ENCODE measurements at regions not wholly inside any gene's neighbourhood (a gene's known extent, or its start where the extent isn't known, plus 50 kb on each side); places are given as distances from the start of the nearest gene placed in this dataset.
A peak's percentile ranks its signal among the peaks of the same experiment; 100 is the strongest.

DNA sequence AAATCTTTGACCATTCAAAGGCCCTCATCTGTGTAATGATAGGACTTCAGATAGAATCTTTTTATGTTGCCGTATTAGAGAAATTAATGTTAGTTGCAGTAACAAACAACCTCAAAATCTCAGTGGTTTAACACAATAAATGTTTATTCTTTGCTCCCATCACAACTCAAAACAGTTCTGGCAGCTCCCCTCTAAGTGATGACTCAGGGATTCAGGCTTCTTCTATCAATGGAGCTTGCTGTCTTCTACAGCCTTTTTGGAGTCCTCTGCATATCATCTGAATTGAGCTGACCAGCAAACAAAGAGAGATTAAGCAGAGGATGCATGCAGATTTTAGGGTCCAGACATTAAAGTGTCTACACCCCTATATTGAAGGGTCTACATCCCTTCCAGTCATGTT is 59.1 kb upstream of the RAB3GAP2 start:
- 88% methylated on average over 1 of the region's 1 CpG for WGBS
- Histone ChIP-seq H3K27ac (ENCODE audit: low read length) (no peak overlapping the region), H3K4me3 (ENCODE audit: low read length) (no peak overlapping the region), H3K4me1 (ENCODE audit: control insufficient read depth, insufficient read depth, low read length) (no peaks in the 10 kb centered on the region), H3K9me3 (ENCODE audit: control insufficient read depth, low read length) (no peaks in the 10 kb centered on the region), H3K27me3 (ENCODE audit: control insufficient read depth, insufficient read depth) (no peaks in the 10 kb centered on the region)
- no peak for ATAC-seq
- DNase-seq = no peak
- intact Hi-C loops (cut with DNase I) = no loop called here

DNA sequence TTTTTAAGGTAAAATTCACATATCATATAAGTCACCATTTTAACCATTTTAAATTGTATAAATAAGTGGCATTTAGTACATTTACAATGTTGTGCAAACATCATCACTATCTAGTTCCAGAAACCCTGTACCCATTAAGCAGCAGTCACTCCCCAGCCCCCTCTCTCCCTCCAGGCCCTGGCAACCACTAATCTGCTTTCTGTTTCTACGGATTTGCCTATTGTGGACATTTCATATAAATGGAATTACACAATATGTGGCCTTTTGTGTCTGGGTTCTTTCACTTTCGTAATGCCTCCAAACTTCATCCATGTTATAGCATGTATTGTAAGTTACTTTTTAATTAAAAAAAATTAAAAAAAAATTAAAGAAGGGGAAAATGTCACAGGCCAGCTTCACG is 58.0 kb upstream of the RAB3GAP2 start:
- Histone ChIP-seq H3K9me3 (ENCODE audit: control insufficient read depth, low read length) (no peaks in the 10 kb centered on the region), H3K4me1 (ENCODE audit: control insufficient read depth, insufficient read depth, low read length) (no peaks in the 10 kb centered on the region), H3K27ac (ENCODE audit: low read length) (no peak overlapping the region), H3K4me3 (ENCODE audit: low read length) (no peak overlapping the region), H3K27me3 (ENCODE audit: control insufficient read depth, insufficient read depth) (no peaks in the 10 kb centered on the region)
- intact Hi-C loops (cut with DNase I) = no loop called here
- ATAC-seq (peak in 1 of 2 donors; percentile 47), DNase-seq (no peak)
- 65% methylated on average over 3 of the region's 3 CpGs for WGBS

GRCh38 chr1:220327106-220327505 is 54.9 kb upstream of the RAB3GAP2 start:
- no peak for DNase-seq
- H3K27ac ChIP-seq (ENCODE audit: low read length) = no peak overlapping the region
- intact Hi-C loops (cut with DNase I) = no loop called here
- H3K4me1 ChIP-seq (ENCODE audit: control insufficient read depth, insufficient read depth, low read length) = no peaks in the 10 kb centered on the region
- WGBS = 78% methylated on average over 6 of the region's 6 CpGs
- H3K9me3 ChIP-seq (ENCODE audit: control insufficient read depth, low read length) = no peaks in the 10 kb centered on the region
- no peak for ATAC-seq
- no peak overlapping the region for H3K4me3 ChIP-seq (ENCODE audit: low read length)
- H3K27me3 ChIP-seq (ENCODE audit: control insufficient read depth, insufficient read depth) = no peaks in the 10 kb centered on the region

DNA sequence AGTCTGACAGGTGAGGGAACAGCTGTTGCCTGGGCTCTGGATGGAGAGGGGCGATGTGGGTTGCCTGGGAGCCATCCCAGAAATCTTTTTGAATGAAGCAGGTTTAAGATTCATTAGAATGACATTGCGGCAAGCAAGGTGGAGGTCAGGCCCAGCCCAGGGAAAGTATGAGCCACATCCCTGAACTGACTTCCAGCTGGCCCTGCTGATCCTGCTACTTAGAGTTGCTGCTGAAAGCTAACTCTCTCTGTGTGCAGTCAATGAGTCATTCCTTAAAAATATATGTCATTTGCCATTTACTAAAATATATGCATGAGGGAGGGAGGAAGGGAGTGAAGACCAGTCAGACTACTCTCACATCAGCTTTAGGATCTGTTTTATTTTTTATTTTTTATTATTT is 54.3 kb upstream of the RAB3GAP2 start:
- WGBS = 97% methylated on average over 2 of the region's 2 CpGs

GRCh38 chr1:220325306-220325995 is 53.2 kb upstream of the RAB3GAP2 start:
- H3K4me1 ChIP-seq (ENCODE audit: control insufficient read depth, insufficient read depth, low read length) = no peaks in the 10 kb centered on the region
- H3K27ac ChIP-seq (ENCODE audit: low read length) = no peak overlapping the region
- H3K9me3 ChIP-seq (ENCODE audit: control insufficient read depth, low read length) = no peaks in the 10 kb centered on the region
- intact Hi-C loops (cut with DNase I) = no loop called here
- DNase-seq (no peak), ATAC-seq (no peak)
- H3K4me3 ChIP-seq (ENCODE audit: low read length) = no peak overlapping the region
- WGBS = 83% methylated on average over 4 of the region's 4 CpGs
- no peaks in the 10 kb centered on the region for H3K27me3 ChIP-seq (ENCODE audit: control insufficient read depth, insufficient read depth)

More for the DNA sequence above, 54.3 kb upstream of the RAB3GAP2 start:
- H3K9me3 ChIP-seq (ENCODE audit: control insufficient read depth, low read length) = no peaks in the 10 kb centered on the region
- H3K4me3 ChIP-seq (ENCODE audit: low read length) = no peak overlapping the region
- H3K27ac ChIP-seq (ENCODE audit: low read length) = no peak overlapping the region
- ATAC-seq (no peak), DNase-seq (no peak)
- H3K27me3 ChIP-seq (ENCODE audit: control insufficient read depth, insufficient read depth) = no peaks in the 10 kb centered on the region
- intact Hi-C loops (cut with DNase I) = no loop called here
- no peaks in the 10 kb centered on the region for H3K4me1 ChIP-seq (ENCODE audit: control insufficient read depth, insufficient read depth, low read length)

DNA sequence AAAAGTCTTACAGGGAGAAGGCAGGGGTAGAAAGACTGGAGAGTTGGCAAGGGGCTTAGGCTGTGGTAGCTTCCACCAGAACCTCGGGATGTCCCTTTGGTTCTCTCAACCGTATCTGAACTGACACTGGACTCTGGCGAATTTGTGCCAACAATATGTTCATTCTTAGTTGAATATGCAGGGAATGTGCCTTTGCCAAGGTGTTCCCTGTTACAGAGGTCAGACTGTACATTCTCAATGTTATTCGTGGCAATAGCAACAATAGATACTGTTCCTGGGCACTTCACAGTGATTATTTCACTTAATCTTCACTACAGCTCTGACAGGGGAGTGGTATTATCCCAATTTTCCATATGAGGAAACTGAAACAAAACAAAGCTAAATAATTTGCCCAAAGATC is 51.5 kb upstream of the RAB3GAP2 start:
- H3K27ac ChIP-seq (ENCODE audit: low read length) = no peak overlapping the region
- ATAC-seq (no peak), DNase-seq (no peak)
- intact Hi-C loops (cut with DNase I) = no loop called here
- no peaks in the 10 kb centered on the region for H3K9me3 ChIP-seq (ENCODE audit: control insufficient read depth, low read length)
- H3K4me1 ChIP-seq (ENCODE audit: control insufficient read depth, insufficient read depth, low read length) = no peaks in the 10 kb centered on the region
- H3K27me3 ChIP-seq (ENCODE audit: control insufficient read depth, insufficient read depth) = no peaks in the 10 kb centered on the region
- WGBS = 55% methylated on average over 4 of the region's 4 CpGs
- H3K4me3 ChIP-seq (ENCODE audit: low read length) = no peak overlapping the region

- H3K4me1 ChIP-seq (ENCODE audit: control insufficient read depth, insufficient read depth, low read length) = no peaks in the 10 kb centered on the region
- intact Hi-C loops (cut with DNase I) = no loop called here
- no peaks in the 10 kb centered on the region for H3K9me3 ChIP-seq (ENCODE audit: control insufficient read depth, low read length)
- no peak overlapping the region for H3K27ac ChIP-seq (ENCODE audit: low read length)
- no peak for DNase-seq
- no peak overlapping the region for H3K4me3 ChIP-seq (ENCODE audit: low read length)
- no peak for ATAC-seq
- 38% methylated on average over 2 of the region's 2 CpGs for WGBS
- no peaks in the 10 kb centered on the region for H3K27me3 ChIP-seq (ENCODE audit: control insufficient read depth, insufficient read depth)
These were observed 50.3 kb upstream of the RAB3GAP2 start for GRCh38 chr1:220322570-220322969.

All from right cardiac atrium (tissue), 5 donors.